ENCODE measurements at regions not wholly inside any gene's neighbourhood (a gene's known extent, or its start where the extent isn't known, plus 50 kb on each side); places are given as distances from the start of the nearest gene placed in this dataset.

DNA sequence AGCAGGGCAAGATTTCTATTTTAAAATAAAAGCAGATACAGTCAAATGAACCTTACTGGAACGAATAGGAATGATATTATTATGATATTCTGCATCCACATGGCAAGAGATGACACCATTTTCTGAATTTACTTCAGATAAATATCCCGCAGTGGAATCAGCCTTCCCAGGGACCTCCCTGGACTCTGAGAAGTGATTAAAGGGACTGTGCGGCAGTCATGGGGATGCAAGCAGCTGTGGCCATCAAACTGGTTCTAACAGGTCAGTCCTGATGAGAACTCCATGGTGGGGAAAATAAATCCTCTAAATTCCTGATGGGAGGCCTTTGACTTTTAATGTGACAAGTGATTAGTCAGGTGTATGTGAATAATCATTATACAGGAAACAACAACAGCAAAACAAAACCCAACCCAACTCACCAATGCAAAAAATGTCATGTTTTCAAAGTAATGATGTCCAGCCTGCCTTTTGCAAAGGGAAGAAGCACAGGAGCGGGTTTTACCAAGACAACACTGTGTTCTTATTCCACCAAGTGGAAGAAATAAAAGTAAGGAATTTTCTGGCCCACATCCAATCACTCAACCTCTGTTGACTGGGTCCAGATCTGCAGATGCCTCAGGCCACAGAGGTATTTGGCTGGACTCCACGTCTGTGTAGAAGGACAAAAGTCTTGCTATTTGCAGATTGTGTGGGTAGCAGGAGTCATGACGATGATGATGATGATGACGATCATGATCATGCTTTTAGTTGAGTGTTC lies 61.9 kb upstream of the CITED2 start:
- H3K4me1 ChIP-seq (ENCODE audit: control insufficient read depth, insufficient read depth, low read length, poor library complexity, severe bottlenecking) = no peaks in the 10 kb centered on the region
- H3K9me3 ChIP-seq (ENCODE audit: control insufficient read depth, low read length) = no peaks in the 10 kb centered on the region
- no peaks in the 10 kb centered on the region for H3K27me3 ChIP-seq (replicated peaks; ENCODE audit: control insufficient read depth, insufficient read depth, low read length, poor library complexity, severe bottlenecking)
- DNase-seq = no peak
- no peaks in the 10 kb centered on the region for H3K36me3 ChIP-seq (ENCODE audit: control insufficient read depth, insufficient read depth, low read length)
- no peak overlapping the region for H3K27ac ChIP-seq (ENCODE audit: insufficient read depth, low read length, poor library complexity, severe bottlenecking)
- no peak overlapping the region for H3K4me3 ChIP-seq (ENCODE audit: insufficient read depth, low read depth, low read length, poor library complexity, severe bottlenecking)

DNA sequence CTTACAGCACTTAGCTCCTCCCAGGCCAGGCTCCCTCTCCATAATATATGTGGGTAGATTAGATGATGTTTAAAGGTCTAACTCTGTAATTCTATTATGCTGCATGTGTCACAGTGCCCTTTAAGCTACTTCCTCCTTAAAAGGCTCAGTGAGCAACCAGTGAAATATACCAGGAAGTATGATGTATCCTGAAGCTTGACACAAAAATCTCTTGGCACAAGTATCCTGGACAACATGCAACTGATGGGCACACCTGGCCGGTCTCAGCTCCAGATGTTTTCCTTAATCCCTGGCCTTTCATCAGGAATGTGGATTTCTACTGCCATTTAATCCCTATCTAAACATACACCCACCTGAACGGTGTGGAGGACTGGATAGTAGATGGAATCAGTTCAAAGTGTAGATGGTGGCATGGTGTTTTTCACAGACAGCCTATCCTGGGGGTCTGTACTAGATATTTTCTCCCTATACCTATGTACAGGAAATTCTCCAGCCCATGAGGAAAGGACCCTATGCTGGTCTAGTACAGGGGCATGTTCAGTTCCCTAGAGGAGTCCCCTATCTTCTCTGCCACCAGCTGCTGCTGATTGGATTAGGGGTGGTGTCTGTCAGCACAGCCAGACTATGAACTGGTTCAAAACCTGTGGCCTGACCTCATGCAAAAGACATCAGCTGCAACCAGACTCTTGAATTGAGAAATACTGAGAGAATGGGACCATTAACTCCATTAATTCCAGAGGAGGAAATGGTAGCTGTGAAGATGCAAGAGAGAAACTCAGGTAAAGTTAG lies 59.4 kb upstream of the CITED2 start:
- H3K27ac ChIP-seq (ENCODE audit: insufficient read depth, low read length, poor library complexity, severe bottlenecking) = no peak overlapping the region

GRCh38 chr6:139431602-139431956 lies 57.1 kb upstream of the CITED2 start:
- Histone ChIP-seq H3K9me3 (ENCODE audit: control insufficient read depth, low read length) (no peaks in the 10 kb centered on the region), H3K27me3 (replicated peaks; ENCODE audit: control insufficient read depth, insufficient read depth, low read length, poor library complexity, severe bottlenecking) (no peaks in the 10 kb centered on the region), H3K27ac (ENCODE audit: insufficient read depth, low read length, poor library complexity, severe bottlenecking) (no peak overlapping the region), H3K4me1 (ENCODE audit: control insufficient read depth, insufficient read depth, low read length, poor library complexity, severe bottlenecking) (no peaks in the 10 kb centered on the region), H3K4me3 (ENCODE audit: insufficient read depth, low read depth, low read length, poor library complexity, severe bottlenecking) (no peak overlapping the region), H3K36me3 (ENCODE audit: control insufficient read depth, insufficient read depth, low read length) (no peaks in the 10 kb centered on the region)
- no peak for DNase-seq

More for the DNA sequence above, 59.4 kb upstream of the CITED2 start:
- Histone ChIP-seq H3K4me3 (ENCODE audit: insufficient read depth, low read depth, low read length, poor library complexity, severe bottlenecking) (no peak overlapping the region), H3K27me3 (replicated peaks; ENCODE audit: control insufficient read depth, insufficient read depth, low read length, poor library complexity, severe bottlenecking) (no peaks in the 10 kb centered on the region), H3K4me1 (ENCODE audit: control insufficient read depth, insufficient read depth, low read length, poor library complexity, severe bottlenecking) (no peaks in the 10 kb centered on the region), H3K9me3 (ENCODE audit: control insufficient read depth, low read length) (no peaks in the 10 kb centered on the region), H3K36me3 (ENCODE audit: control insufficient read depth, insufficient read depth, low read length) (no peaks in the 10 kb centered on the region)
- DNase-seq = no peak

DNA sequence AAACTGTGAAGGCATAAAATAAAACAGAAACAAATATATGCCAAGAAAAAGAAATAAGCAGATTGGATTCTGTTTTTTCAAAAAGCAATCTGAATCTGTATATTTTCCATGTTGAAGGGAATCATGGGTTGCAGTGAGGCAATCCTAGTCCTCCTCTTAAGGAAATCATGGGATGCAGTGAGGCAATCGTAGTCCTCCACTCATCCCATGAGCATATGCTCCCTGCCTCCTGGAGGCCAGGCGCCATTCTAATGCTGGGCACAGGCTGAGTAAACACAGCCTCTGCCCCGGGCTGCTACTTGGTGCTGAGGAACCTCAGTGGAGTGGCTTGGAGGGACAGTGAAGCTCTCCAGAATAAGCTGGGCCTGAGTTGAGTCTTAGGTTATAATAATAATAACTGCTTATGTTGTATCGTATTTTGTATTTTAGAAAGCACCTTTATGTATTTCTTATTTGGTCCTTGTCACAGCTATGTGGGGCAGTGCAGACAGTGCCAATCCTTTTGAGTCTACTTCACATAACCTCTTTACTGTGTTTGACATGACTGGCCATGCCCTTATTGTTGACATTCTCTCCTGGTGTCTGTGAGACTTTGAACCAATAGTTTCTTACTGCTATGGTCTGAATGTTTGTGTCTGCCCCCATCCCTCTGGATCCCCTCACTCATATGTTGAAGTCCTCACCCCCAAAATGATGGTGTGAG lies 56.6 kb upstream of the CITED2 start:
- H3K4me3 ChIP-seq (ENCODE audit: insufficient read depth, low read depth, low read length, poor library complexity, severe bottlenecking) = no peak overlapping the region
- H3K27ac ChIP-seq (ENCODE audit: insufficient read depth, low read length, poor library complexity, severe bottlenecking) = no peak overlapping the region
- no peaks in the 10 kb centered on the region for H3K27me3 ChIP-seq (replicated peaks; ENCODE audit: control insufficient read depth, insufficient read depth, low read length, poor library complexity, severe bottlenecking)
- DNase-seq = no peak
- H3K9me3 ChIP-seq (ENCODE audit: control insufficient read depth, low read length) = no peaks in the 10 kb centered on the region
- no peaks in the 10 kb centered on the region for H3K4me1 ChIP-seq (ENCODE audit: control insufficient read depth, insufficient read depth, low read length, poor library complexity, severe bottlenecking)
- no peaks in the 10 kb centered on the region for H3K36me3 ChIP-seq (ENCODE audit: control insufficient read depth, insufficient read depth, low read length)

DNA sequence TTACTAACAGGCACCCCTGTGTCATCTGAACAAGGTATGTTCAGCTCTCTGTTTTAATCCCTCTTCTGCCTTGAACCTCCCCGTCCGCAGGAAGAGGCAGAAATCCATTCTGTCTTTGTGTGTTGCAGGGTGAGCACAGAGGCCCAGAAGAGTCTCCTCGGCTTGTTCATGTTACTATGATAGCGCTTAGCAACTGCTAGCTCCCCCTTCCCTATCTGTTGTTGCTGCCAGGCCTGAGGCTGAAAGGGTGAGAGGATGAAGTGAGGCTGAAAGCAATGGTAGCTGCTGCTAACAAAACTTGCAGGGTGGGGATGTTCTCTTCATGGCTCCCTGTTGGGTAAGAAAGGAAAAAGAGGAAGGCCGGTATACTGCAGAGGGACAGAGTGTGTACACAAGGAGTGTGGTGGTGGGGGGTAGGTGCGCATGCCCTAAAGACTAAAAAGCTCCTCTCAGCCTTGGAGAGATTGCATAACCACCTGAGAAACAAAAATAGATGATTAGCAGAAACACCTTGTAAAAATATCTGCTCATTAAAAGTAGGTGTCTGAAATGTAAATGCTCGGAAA lies 55.2 kb upstream of the CITED2 start:
- DNase-seq = no peak
- Histone ChIP-seq H3K27ac (ENCODE audit: insufficient read depth, low read length, poor library complexity, severe bottlenecking) (no peak overlapping the region), H3K36me3 (ENCODE audit: control insufficient read depth, insufficient read depth, low read length) (no peaks in the 10 kb centered on the region)

DNA sequence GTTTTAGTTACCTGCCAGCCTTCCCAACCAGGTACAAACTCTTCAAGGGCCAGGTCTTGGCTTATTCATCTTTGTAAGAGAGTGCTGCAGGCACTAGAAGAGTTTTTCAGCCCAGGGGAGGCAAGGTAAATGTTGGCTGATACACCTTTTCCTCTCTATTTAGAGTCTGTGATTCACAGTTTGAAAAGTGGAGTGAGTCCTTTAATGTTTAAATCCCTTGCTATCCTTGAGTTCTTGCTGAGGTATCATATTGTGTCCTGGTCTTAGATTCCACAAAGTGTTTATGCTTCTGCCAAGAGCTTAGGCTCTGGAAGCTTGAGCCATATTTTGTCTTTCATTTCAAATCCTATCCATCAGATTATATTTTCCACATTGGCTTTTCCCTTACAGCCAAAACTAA lies 52.8 kb upstream of the CITED2 start:
- no peak for DNase-seq

More for the DNA sequence above, 55.2 kb upstream of the CITED2 start:
- no peaks in the 10 kb centered on the region for H3K4me1 ChIP-seq (ENCODE audit: control insufficient read depth, insufficient read depth, low read length, poor library complexity, severe bottlenecking)
- no peak overlapping the region for H3K4me3 ChIP-seq (ENCODE audit: insufficient read depth, low read depth, low read length, poor library complexity, severe bottlenecking)
- H3K27me3 ChIP-seq (replicated peaks; ENCODE audit: control insufficient read depth, insufficient read depth, low read length, poor library complexity, severe bottlenecking) = no peaks in the 10 kb centered on the region
- H3K9me3 ChIP-seq (ENCODE audit: control insufficient read depth, low read length) = no peaks in the 10 kb centered on the region

GRCh38 chr6:139426795-139427194 lies 52.3 kb upstream of the CITED2 start:
- H3K27ac ChIP-seq (ENCODE audit: insufficient read depth, low read length, poor library complexity, severe bottlenecking) = no peak overlapping the region
- no peaks in the 10 kb centered on the region for H3K4me1 ChIP-seq (ENCODE audit: control insufficient read depth, insufficient read depth, low read length, poor library complexity, severe bottlenecking)
- no peak overlapping the region for H3K4me3 ChIP-seq (ENCODE audit: insufficient read depth, low read depth, low read length, poor library complexity, severe bottlenecking)

More for the DNA sequence above, 52.8 kb upstream of the CITED2 start:
- Histone ChIP-seq H3K4me1 (ENCODE audit: control insufficient read depth, insufficient read depth, low read length, poor library complexity, severe bottlenecking) (no peaks in the 10 kb centered on the region), H3K9me3 (ENCODE audit: control insufficient read depth, low read length) (no peaks in the 10 kb centered on the region), H3K27me3 (replicated peaks; ENCODE audit: control insufficient read depth, insufficient read depth, low read length, poor library complexity, severe bottlenecking) (no peaks in the 10 kb centered on the region), H3K36me3 (ENCODE audit: control insufficient read depth, insufficient read depth, low read length) (no peaks in the 10 kb centered on the region), H3K27ac (ENCODE audit: insufficient read depth, low read length, poor library complexity, severe bottlenecking) (no peak overlapping the region), H3K4me3 (ENCODE audit: insufficient read depth, low read depth, low read length, poor library complexity, severe bottlenecking) (no peak overlapping the region)

DNA sequence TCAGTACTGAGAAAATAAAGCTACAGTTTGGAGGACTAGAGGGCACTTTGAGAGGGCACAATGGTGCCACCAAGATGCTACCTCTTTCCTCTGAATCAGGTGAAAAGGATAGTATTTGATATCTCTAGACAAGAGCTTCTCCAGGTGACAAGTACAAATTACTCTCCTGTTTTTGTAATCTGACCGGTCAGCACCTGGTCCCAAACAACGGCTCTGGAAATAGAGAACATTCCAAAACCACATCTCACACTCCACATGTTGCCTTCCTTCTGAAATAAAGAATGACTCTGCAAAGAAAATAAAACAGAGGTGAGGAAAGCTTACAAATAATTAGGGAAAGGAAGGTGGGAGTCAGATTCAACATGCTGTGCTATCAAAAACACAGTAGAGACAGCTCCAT lies 51.3 kb upstream of the CITED2 start:
- no peak for DNase-seq
- Histone ChIP-seq H3K4me3 (ENCODE audit: insufficient read depth, low read depth, low read length, poor library complexity, severe bottlenecking) (no peak overlapping the region), H3K4me1 (ENCODE audit: control insufficient read depth, insufficient read depth, low read length, poor library complexity, severe bottlenecking) (no peaks in the 10 kb centered on the region), H3K27ac (ENCODE audit: insufficient read depth, low read length, poor library complexity, severe bottlenecking) (no peak overlapping the region), H3K27me3 (replicated peaks; ENCODE audit: control insufficient read depth, insufficient read depth, low read length, poor library complexity, severe bottlenecking) (no peaks in the 10 kb centered on the region), H3K9me3 (ENCODE audit: control insufficient read depth, low read length) (no peaks in the 10 kb centered on the region), H3K36me3 (ENCODE audit: control insufficient read depth, insufficient read depth, low read length) (no peaks in the 10 kb centered on the region)

More at GRCh38 chr6:139426795-139427194, 52.3 kb upstream of the CITED2 start:
- DNase-seq = no peak
- no peaks in the 10 kb centered on the region for H3K36me3 ChIP-seq (ENCODE audit: control insufficient read depth, insufficient read depth, low read length)
- no peaks in the 10 kb centered on the region for H3K9me3 ChIP-seq (ENCODE audit: control insufficient read depth, low read length)
- H3K27me3 ChIP-seq (replicated peaks; ENCODE audit: control insufficient read depth, insufficient read depth, low read length, poor library complexity, severe bottlenecking) = no peaks in the 10 kb centered on the region

GRCh38 chr6:139423971-139424667 lies 49.7 kb upstream of the CITED2 start:
- H3K36me3 ChIP-seq (ENCODE audit: control insufficient read depth, insufficient read depth, low read length) = no peaks in the 10 kb centered on the region
- H3K27me3 ChIP-seq (replicated peaks; ENCODE audit: control insufficient read depth, insufficient read depth, low read length, poor library complexity, severe bottlenecking) = no peaks in the 10 kb centered on the region
- H3K9me3 ChIP-seq (ENCODE audit: control insufficient read depth, low read length) = no peaks in the 10 kb centered on the region
- H3K27ac ChIP-seq (ENCODE audit: insufficient read depth, low read length, poor library complexity, severe bottlenecking) = no peak overlapping the region
- DNase-seq = no peak
- H3K4me3 ChIP-seq (ENCODE audit: insufficient read depth, low read depth, low read length, poor library complexity, severe bottlenecking) = no peak overlapping the region
- H3K4me1 ChIP-seq (ENCODE audit: control insufficient read depth, insufficient read depth, low read length, poor library complexity, severe bottlenecking) = no peaks in the 10 kb centered on the region

All from effector memory CD4-positive, alpha-beta T cell (primary cell).